ENCODE measurements at regions not wholly inside any gene's neighbourhood (a gene's known extent, or its start where the extent isn't known, plus 50 kb on each side); places are given as distances from the start of the nearest gene placed in this dataset.

DNA sequence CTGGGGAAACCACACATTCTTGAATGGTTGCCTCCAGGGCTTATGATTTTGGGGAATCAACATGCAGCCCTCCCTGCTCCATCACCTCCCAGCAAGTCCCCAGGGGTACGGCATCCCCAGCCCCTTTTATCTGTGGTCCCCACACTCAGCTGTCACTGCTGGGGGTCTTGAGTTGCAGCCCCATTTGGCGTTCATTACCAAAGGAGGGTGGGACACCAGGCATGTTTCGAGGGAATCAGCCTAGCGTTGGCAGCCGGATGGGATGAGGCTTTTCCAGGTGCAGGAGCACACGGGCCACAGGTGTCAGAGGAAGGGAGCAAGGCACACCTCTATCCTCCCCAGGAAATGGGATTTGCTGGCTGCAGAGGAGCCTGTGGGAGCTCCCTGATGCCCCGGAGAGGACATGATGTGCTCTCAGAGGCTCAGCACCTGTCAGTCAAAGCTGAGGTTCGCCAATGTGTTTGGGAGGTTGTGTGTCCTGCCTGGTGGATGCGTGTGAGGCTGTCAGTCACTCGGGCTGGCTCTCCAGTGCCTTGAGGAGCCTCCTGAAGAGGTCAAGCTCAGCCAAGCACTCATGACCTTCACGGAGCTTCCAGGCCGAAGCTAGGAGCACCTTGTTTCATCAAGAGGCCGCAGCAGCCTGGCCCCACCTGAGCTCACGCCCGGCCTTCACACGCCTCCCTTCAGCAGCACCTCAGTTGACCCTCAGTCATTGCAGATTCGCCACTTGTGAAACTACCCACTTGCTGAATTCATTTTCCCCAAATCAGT lies 95.0 kb downstream of the ERMARD start:
- TF ChIP-seq, protein P1, sequence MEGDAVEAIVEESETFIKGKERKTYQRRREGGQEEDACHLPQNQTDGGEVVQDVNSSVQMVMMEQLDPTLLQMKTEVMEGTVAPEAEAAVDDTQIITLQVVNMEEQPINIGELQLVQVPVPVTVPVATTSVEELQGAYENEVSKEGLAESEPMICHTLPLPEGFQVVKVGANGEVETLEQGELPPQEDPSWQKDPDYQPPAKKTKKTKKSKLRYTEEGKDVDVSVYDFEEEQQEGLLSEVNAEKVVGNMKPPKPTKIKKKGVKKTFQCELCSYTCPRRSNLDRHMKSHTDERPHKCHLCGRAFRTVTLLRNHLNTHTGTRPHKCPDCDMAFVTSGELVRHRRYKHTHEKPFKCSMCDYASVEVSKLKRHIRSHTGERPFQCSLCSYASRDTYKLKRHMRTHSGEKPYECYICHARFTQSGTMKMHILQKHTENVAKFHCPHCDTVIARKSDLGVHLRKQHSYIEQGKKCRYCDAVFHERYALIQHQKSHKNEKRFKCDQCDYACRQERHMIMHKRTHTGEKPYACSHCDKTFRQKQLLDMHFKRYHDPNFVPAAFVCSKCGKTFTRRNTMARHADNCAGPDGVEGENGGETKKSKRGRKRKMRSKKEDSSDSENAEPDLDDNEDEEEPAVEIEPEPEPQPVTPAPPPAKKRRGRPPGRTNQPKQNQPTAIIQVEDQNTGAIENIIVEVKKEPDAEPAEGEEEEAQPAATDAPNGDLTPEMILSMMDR (IDR thresholded peaks at IDR 0.05), result no peak
- no peak for TF ChIP-seq POLR2A (IDR thresholded peaks at IDR 0.05)

Data from upper lobe of left lung (tissue), 4 donors.